ENCODE measurements at regions not wholly inside any gene's neighbourhood (a gene's known extent, or its start where the extent isn't known, plus 50 kb on each side); places are given as distances from the start of the nearest gene placed in this dataset.

GRCh38 chr15:66848116-66848515 is 146.1 kb downstream of the SMAD6 start:
- no peak for DNase-seq (ENCODE audit: low read depth in 2 of 3, low spot score in 2 of 3)

DNA sequence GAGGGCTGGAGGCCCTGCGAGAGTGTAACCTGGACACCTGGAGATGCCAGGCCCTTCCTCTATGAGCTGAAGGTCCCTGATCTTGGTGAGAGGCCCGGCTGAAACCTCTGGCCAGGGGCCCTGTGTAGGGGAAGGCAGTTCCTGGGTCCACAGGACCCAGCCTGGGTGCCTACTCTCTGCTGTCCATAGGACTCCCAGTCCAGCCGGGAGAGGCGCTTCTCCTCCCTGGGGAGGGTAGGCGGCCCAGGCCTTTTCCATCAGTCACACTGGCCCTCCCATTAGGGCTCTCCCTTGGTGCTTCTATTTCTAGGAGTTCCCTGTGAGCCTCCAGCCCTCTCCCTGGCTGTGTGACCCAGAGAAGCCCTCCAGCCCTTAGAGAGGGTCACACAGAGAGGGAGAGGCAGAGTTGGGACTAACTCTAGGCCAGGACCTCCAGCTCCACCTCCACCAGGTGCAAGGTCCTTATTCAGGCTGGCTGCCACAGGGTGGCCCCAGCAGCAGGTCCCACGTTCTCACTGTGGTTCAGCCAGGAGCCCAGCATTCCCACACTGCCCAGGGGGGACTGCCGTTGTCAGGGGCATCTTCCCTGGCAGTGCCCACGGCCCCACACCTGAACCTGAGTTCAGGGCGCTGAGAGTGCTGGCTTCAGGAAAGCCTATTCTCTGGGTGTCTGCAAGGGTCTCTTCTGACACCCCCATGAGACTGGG is 146.8 kb downstream of the SMAD6 start:
- no peak for DNase-seq (ENCODE audit: low read depth in 2 of 3, low spot score in 2 of 3)

GRCh38 chr15:66849393-66849745 is 147.3 kb downstream of the SMAD6 start:
- no peak for DNase-seq (ENCODE audit: low read depth in 2 of 3, low spot score in 2 of 3)

- DNase-seq (ENCODE audit: low read depth in 2 of 3, low spot score in 2 of 3), result no peak
Measured at GRCh38 chr15:66849746-66850077, 147.7 kb downstream of the SMAD6 start.

DNA sequence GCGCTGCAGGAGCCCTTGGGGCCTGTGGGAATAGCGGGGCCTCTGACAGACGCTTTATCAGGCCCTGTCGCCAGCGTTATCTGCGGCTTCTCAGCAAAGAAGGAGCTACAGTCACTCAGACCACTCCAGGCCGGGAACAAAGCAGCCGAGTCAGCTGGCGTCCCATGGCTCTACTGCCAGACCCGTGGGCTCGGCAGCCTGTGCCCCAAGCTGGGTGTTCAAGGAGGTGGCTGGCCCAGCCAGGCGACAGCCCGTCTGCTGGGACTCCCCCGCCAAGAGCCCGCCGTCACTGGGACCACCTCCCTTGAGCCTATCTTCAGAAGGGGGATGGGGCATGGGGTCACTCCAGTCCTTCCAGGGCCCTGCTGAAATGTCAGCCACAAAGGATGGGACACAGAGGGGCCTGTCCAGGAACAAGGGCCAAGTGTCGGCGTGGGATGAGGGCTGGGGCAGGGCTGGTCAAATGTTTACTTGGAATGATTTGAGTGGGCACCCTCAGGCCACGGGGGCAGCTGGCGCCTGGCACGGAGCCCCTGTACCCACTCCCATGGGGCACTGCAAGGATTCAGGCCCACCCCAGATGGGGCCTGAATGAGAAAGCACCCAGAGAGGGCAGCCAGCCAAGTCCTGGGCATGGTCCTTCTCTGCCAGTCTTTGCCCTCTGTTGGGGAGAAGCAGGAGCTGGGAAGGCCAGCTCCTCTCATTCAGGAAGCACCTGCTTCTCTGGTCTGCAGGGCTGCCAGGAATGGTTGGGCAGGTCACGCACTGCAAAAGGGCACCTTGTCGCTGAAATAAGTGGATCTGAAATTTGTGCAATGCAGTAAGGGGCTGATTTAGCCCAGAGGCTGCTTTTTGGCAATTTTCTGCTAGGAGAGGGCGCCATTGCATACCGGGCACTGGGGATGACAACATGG is 148.3 kb downstream of the SMAD6 start:
- no peak for DNase-seq (ENCODE audit: low read depth in 2 of 3, low spot score in 2 of 3)

- DNase-seq (ENCODE audit: low read depth in 2 of 3, low spot score in 2 of 3), result no peak
Measured at GRCh38 chr15:66850996-66851310, 148.9 kb downstream of the SMAD6 start.

DNA sequence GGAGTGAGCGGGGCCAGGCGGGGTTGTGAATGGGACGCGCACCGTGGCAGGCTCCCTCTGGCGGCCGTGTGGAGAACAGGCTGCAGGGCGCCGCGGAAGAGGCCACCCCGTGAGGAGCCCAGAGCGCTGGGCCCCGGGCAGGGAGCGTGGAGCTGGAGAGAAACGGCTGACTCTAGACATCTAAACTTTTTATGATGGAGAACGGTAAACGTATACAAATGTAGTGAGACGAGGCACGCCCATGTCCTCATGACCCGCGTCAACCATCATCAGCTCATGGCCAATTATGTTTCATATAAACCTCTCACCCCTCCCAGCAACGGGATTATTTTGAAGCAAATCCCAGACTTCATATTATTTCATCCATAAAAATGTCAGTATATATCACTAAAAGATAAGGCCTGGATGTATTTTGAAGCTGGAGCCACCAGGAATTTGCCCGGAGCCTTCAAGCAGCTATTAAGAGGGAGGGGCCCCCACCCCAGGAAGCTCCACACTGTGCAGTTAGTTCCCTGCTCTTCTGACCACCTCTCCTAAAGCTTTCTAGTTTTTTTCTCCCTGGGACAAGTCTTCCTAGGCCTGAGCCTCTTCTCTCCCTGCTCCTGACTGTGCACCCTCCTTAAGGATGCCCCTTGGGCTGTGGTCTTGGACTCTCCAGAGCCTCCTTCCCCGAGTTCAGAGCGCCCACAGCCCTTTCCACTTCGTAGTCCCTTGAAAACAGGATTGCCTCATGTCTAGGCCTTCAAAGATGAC is 149.5 kb downstream of the SMAD6 start:
- peak; percentile 47 to 83 (median 77) for DNase-seq (ENCODE audit: low read depth in 2 of 3, low spot score in 2 of 3)

- DNase-seq (ENCODE audit: low read depth in 2 of 3, low spot score in 2 of 3), result no peak
Measured at GRCh38 chr15:66852064-66852905, 150.2 kb downstream of the SMAD6 start.

- no peak for DNase-seq (ENCODE audit: low read depth in 2 of 3, low spot score in 2 of 3)
Measured at GRCh38 chr15:66854012-66854965, 152.3 kb downstream of the SMAD6 start.

- no peak for DNase-seq (ENCODE audit: low read depth in 2 of 3, low spot score in 2 of 3)
Measured at GRCh38 chr15:66855041-66855440, 153.0 kb downstream of the SMAD6 start.

- no peak for DNase-seq (ENCODE audit: low read depth in 2 of 3, low spot score in 2 of 3)
Measured at GRCh38 chr15:66857694-66858093, 155.7 kb downstream of the SMAD6 start.

- no peak for DNase-seq (ENCODE audit: low read depth in 2 of 3, low spot score in 2 of 3)
Measured at GRCh38 chr15:66858423-66859207, 156.6 kb downstream of the SMAD6 start.

DNA sequence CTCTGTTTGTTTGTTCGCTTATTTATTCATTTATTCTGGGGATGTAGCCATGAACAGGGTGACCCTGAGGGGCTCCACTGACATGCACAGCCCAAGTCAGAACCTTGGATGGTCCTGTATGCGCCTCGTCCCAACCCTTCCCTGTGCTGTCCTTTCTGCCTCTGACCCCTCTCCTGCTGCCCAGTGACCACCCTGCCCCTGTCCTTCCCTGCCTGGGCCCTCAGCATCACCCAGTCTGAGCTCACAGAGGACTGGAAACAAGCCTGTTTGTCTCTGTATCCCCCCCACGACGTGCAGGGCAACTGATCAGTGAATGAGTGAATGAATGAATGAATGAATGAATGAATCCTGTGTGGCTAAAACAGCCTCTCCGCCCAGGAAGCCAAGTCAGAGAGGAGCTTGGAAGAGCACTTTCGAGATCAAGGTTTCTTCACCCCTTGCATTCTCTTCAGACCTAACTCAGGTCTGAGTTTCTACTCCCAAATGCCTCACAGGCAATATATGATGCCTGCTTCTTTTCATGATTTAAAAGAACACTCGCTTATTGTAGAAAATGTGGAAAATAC is 157.7 kb downstream of the SMAD6 start:
- DNase-seq (ENCODE audit: low read depth in 2 of 3, low spot score in 2 of 3), result no peak

DNA sequence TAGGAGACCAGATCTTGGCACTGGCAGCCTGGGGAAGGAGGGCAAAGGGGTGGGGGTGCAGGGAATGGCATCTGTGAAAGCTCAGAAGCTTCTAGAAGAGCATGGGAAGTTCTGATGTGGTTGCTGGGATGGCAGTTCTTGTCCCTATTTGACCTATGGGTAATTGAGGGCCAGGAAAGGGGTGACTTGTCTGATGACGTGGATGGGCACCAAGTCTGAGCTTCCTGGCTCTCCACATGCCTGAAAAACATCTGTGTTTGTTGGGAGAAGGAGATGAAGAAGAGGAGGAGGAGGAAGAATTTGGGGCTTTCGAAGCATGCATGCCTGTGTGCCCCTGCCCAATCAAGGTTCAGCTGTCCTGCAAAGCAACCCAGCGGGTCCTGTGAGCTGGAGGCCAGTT is 158.8 kb downstream of the SMAD6 start:
- no peak for DNase-seq (ENCODE audit: low read depth in 2 of 3, low spot score in 2 of 3)

DNA sequence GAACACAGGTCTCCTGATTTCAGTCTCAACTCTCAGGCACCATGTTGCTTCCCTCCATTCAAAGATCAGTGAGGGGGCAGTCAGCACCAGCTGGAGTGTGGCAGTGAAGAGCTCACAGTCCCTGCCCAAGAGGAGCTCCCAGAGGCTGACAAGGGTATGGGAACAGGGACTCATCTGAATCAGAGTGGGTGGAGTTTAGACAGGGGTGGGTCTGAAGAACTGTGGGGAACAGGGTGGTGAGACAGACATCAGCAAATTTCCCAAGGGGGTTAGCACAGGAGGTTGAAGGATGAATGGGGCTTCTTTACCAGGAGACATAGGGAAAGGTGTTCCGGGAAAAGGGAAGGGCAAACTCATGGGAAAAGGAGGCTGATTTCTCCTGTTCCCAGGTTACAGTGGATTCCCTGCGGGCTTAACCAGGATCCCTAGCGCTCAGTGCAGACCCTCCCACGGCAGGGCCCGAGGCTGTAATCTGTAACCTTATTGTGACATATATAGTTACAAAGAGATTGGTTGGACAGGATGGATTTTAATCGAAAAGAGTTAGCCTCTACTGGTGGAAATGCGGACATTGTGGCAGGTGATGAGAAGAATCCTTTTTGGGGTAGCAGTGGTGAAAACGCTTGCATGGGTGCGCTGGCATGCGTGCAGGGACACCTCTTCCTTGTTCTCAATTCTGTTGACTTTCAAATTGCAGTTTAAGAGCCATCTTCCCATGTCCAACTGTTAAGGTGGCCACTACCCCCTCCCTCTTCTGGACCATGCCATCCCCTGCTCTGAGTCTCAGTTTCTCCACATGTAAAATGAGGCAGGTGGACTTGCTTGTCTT is 160.3 kb downstream of the SMAD6 start:
- DNase-seq (ENCODE audit: low read depth in 2 of 3, low spot score in 2 of 3), result no peak

- DNase-seq (ENCODE audit: low read depth in 2 of 3, low spot score in 2 of 3), result peak; percentile 47 to 90 (median 84)
Measured at GRCh38 chr15:66862940-66863335, 160.9 kb downstream of the SMAD6 start.

GRCh38 chr15:66863390-66864085 is 161.5 kb downstream of the SMAD6 start:
- no peak for DNase-seq (ENCODE audit: low read depth in 2 of 3, low spot score in 2 of 3)

All from hematopoietic multipotent progenitor cell (in vitro differentiated cells).